ENCODE measurements at regions not wholly inside any gene's neighbourhood (a gene's known extent, or its start where the extent isn't known, plus 50 kb on each side); places are given as distances from the start of the nearest gene placed in this dataset.

DNA sequence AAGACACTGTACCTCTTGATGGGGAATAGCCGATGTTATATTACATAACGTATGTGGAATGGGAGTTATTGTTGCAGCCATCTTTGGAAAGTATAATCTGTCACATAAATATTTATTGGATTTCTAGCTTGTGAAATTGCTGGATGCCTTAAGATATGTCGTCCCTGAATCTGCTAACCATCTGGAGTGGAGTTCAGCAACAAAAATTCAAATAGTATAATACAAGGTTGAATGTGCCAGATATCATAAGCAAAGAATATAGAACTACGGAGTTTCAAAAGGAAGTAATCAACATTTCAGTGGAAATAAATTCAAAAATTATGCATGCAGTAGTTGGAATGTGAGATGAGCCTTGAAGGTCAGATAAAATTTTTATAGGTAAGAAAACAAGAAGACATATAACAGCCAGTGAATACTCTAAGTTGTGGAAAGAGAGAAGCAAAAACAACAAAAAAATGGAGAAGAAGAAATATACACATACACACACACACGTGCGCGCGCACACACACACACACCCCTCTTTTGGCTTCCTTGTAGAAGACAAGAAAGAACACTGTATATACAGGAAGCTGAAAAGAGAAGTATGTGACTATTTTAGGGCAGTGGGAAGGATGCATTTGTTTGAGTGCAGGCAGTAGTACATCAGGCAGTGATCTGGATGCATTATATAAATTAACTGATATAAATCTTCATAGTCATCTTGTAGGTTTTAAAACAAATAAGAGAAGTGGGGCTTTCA is 516.7 kb downstream of the KCNT2 start:
- TF ChIP-seq GABPA (IDR thresholded peaks at IDR 0.05; ENCODE audit: low read depth) (no peak), SPI1 (IDR thresholded peaks at IDR 0.05; ENCODE audit: borderline replicate concordance, low read depth) (no peak), POLR2AphosphoS5 (IDR thresholded peaks at IDR 0.05; ENCODE audit: low read depth) (no peak)
- TF ChIP-seq, protein P1, sequence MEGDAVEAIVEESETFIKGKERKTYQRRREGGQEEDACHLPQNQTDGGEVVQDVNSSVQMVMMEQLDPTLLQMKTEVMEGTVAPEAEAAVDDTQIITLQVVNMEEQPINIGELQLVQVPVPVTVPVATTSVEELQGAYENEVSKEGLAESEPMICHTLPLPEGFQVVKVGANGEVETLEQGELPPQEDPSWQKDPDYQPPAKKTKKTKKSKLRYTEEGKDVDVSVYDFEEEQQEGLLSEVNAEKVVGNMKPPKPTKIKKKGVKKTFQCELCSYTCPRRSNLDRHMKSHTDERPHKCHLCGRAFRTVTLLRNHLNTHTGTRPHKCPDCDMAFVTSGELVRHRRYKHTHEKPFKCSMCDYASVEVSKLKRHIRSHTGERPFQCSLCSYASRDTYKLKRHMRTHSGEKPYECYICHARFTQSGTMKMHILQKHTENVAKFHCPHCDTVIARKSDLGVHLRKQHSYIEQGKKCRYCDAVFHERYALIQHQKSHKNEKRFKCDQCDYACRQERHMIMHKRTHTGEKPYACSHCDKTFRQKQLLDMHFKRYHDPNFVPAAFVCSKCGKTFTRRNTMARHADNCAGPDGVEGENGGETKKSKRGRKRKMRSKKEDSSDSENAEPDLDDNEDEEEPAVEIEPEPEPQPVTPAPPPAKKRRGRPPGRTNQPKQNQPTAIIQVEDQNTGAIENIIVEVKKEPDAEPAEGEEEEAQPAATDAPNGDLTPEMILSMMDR (IDR thresholded peaks at IDR 0.05; ENCODE audit: insufficient read depth, low read length) = no peak
- TF ChIP-seq, protein P2, sequence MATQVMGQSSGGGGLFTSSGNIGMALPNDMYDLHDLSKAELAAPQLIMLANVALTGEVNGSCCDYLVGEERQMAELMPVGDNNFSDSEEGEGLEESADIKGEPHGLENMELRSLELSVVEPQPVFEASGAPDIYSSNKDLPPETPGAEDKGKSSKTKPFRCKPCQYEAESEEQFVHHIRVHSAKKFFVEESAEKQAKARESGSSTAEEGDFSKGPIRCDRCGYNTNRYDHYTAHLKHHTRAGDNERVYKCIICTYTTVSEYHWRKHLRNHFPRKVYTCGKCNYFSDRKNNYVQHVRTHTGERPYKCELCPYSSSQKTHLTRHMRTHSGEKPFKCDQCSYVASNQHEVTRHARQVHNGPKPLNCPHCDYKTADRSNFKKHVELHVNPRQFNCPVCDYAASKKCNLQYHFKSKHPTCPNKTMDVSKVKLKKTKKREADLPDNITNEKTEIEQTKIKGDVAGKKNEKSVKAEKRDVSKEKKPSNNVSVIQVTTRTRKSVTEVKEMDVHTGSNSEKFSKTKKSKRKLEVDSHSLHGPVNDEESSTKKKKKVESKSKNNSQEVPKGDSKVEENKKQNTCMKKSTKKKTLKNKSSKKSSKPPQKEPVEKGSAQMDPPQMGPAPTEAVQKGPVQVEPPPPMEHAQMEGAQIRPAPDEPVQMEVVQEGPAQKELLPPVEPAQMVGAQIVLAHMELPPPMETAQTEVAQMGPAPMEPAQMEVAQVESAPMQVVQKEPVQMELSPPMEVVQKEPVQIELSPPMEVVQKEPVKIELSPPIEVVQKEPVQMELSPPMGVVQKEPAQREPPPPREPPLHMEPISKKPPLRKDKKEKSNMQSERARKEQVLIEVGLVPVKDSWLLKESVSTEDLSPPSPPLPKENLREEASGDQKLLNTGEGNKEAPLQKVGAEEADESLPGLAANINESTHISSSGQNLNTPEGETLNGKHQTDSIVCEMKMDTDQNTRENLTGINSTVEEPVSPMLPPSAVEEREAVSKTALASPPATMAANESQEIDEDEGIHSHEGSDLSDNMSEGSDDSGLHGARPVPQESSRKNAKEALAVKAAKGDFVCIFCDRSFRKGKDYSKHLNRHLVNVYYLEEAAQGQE (IDR thresholded peaks at IDR 0.05; ENCODE audit: insufficient replicate concordance, low read depth) = no peak
- H3K27me3 ChIP-seq (ENCODE audit: insufficient read depth, poor library complexity, severe bottlenecking) = no peaks in the 10 kb centered on the region
- no peak for DNase-seq (ENCODE audit: low read depth in 1 of 2, low spot score in 1 of 2)
- H3K27ac ChIP-seq (replicated peaks) = no peak overlapping the region
- H3K4me3 ChIP-seq (replicated peaks; ENCODE audit: insufficient read depth, low read length) = no peak overlapping the region

DNA sequence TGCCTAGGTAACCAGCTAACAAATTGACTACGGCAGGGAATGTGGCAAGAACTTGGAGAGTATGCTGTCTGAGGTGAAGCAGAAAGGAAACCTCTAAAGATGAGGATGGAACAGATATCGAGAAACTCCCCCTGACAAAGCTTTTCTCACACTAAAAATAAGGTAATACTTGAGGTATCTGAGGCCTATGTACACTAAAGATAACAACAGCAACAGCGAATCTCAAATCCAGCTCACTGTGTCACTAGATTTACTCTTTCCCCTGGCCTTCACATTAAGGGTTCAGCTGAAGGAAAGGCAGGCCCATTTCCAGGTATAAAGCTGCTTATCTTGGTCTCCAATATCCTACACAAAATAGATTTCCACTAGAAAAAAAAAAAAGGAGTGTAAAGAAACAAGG is 518.0 kb downstream of the KCNT2 start:
- no peak overlapping the region for H3K4me3 ChIP-seq (replicated peaks; ENCODE audit: insufficient read depth, low read length)
- no peak for DNase-seq (ENCODE audit: low read depth in 1 of 2, low spot score in 1 of 2)
- no peaks in the 10 kb centered on the region for H3K27me3 ChIP-seq (ENCODE audit: insufficient read depth, poor library complexity, severe bottlenecking)
- H3K27ac ChIP-seq (replicated peaks) = no peak overlapping the region
- no peak for TF ChIP-seq POLR2AphosphoS5 (IDR thresholded peaks at IDR 0.05; ENCODE audit: low read depth)
- TF ChIP-seq, protein P2 (IDR thresholded peaks at IDR 0.05; ENCODE audit: insufficient replicate concordance, low read depth) = no peak
- no peak for TF ChIP-seq GABPA (IDR thresholded peaks at IDR 0.05; ENCODE audit: low read depth)
- TF ChIP-seq SPI1 (IDR thresholded peaks at IDR 0.05; ENCODE audit: borderline replicate concordance, low read depth) = no peak
- TF ChIP-seq, protein P1 (IDR thresholded peaks at IDR 0.05; ENCODE audit: insufficient read depth, low read length) = no peak

DNA sequence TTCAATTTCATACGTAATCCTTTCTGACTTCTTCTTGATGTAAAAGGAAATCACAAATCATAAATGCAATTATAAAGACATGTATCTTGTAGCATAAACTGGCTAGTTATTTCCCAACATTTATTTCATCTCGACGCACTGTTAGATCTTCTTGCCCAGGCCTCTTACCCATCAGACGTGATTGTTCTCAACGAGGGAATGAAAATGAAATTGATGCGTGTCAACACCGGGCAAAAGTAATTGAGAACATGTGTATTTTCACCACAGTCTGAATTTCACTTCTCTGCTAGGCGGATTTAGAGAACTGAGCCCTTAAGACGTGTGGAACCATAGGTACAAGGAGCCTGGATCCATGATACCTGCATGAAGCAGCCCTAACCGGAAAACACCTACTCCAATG is 519.7 kb downstream of the KCNT2 start:
- TF ChIP-seq SPI1 (IDR thresholded peaks at IDR 0.05; ENCODE audit: borderline replicate concordance, low read depth) (no peak), GABPA (IDR thresholded peaks at IDR 0.05; ENCODE audit: low read depth) (no peak), POLR2AphosphoS5 (IDR thresholded peaks at IDR 0.05; ENCODE audit: low read depth) (no peak)
- TF ChIP-seq, protein P2 (IDR thresholded peaks at IDR 0.05; ENCODE audit: insufficient replicate concordance, low read depth) = no peak
- TF ChIP-seq, protein P1 (IDR thresholded peaks at IDR 0.05; ENCODE audit: insufficient read depth, low read length) = no peak
- no peak overlapping the region for H3K4me3 ChIP-seq (replicated peaks; ENCODE audit: insufficient read depth, low read length)
- DNase-seq (ENCODE audit: low read depth in 1 of 2, low spot score in 1 of 2) = no peak
- no peaks in the 10 kb centered on the region for H3K27me3 ChIP-seq (ENCODE audit: insufficient read depth, poor library complexity, severe bottlenecking)
- H3K27ac ChIP-seq (replicated peaks) = no peak overlapping the region

Measured in HL-60 (cell line).